ENCODE measurements at regions not wholly inside any gene's neighbourhood (a gene's known extent, or its start where the extent isn't known, plus 50 kb on each side); places are given as distances from the start of the nearest gene placed in this dataset.
"Not testable (repeated sequence)": the region's sequence is repeated elsewhere in the genome, so short reads cannot be mapped to it uniquely, and the experiment has no call there.

- DNase-seq: no peak
Observed at GRCh38 chr3:22414239-22414638, 663.2 kb upstream of the ZNF385D start.

GRCh38 chr3:22416838-22417446 lies 665.9 kb upstream of the ZNF385D start:
- not testable (repeated sequence) for DNase-seq

- DNase-seq: no peak
Observed at GRCh38 chr3:22419261-22419660, 668.3 kb upstream of the ZNF385D start.

GRCh38 chr3:22421589-22421988 lies 670.6 kb upstream of the ZNF385D start:
- no peak for DNase-seq

GRCh38 chr3:22431334-22431733 lies 680.3 kb upstream of the ZNF385D start:
- DNase-seq: no peak

GRCh38 chr3:22439626-22440025 lies 688.6 kb upstream of the ZNF385D start:
- no peak for DNase-seq

- DNase-seq: no peak
Observed at GRCh38 chr3:22441711-22442110, 690.7 kb upstream of the ZNF385D start.

GRCh38 chr3:22443571-22444233 lies 692.7 kb upstream of the ZNF385D start:
- DNase-seq: no peak

- DNase-seq: not testable (repeated sequence)
Observed at GRCh38 chr3:22445336-22445735, 694.3 kb upstream of the ZNF385D start.

- no peak for DNase-seq
Observed at GRCh38 chr3:22450786-22451400, 699.9 kb upstream of the ZNF385D start.

GRCh38 chr3:22451501-22451900 lies 700.5 kb upstream of the ZNF385D start:
- no peak for DNase-seq

- DNase-seq: no peak
Observed at GRCh38 chr3:22453906-22454535, 703.0 kb upstream of the ZNF385D start.

GRCh38 chr3:22469995-22470394 lies 719.0 kb upstream of the ZNF385D start:
- no peak for DNase-seq

GRCh38 chr3:22471557-22471956 lies 720.5 kb upstream of the ZNF385D start:
- DNase-seq: no peak

GRCh38 chr3:22474706-22475445 lies 723.9 kb upstream of the ZNF385D start:
- DNase-seq: no peak

GRCh38 chr3:22475665-22476240 lies 724.7 kb upstream of the ZNF385D start:
- no peak for DNase-seq

GRCh38 chr3:22476976-22477375 lies 726.0 kb upstream of the ZNF385D start:
- DNase-seq: no peak

GRCh38 chr3:22485954-22486353 lies 717.2 kb upstream of the UBE2E2 start:
- DNase-seq: no peak

- DNase-seq: no peak
Observed at GRCh38 chr3:22490747-22491146, 712.4 kb upstream of the UBE2E2 start.

GRCh38 chr3:22491344-22491743 lies 711.8 kb upstream of the UBE2E2 start:
- no peak for DNase-seq

GRCh38 chr3:22492342-22492741 lies 710.8 kb upstream of the UBE2E2 start:
- no peak for DNase-seq

- no peak for DNase-seq
Observed at GRCh38 chr3:22495241-22495640, 707.9 kb upstream of the UBE2E2 start.

- no peak for DNase-seq
Observed at GRCh38 chr3:22495791-22496190, 707.3 kb upstream of the UBE2E2 start.

All from NCI-H69 (cell line).